ENCODE measurements at regions not wholly inside any gene's neighbourhood (a gene's known extent, or its start where the extent isn't known, plus 50 kb on each side); places are given as distances from the start of the nearest gene placed in this dataset.
"Not testable (repeated sequence)": the region's sequence is repeated elsewhere in the genome, so short reads cannot be mapped to it uniquely, and the experiment has no call there.

- DNase-seq, result no peak
Observed at GRCh38 chr13:66237411-66238062, 992.6 kb downstream of the PCDH9 start.

GRCh38 chr13:66234159-66234558, 996.0 kb downstream of the PCDH9 start:
- no peak for DNase-seq

GRCh38 chr13:66231958-66232357, 998.2 kb downstream of the PCDH9 start:
- DNase-seq, result not testable (repeated sequence)

GRCh38 chr13:66225072-66225471, 1005.1 kb downstream of the PCDH9 start:
- DNase-seq, result no peak

- DNase-seq, result no peak
Observed at GRCh38 chr13:66224663-66225062, 1005.5 kb downstream of the PCDH9 start.

- DNase-seq, result no peak
Observed at GRCh38 chr13:66222926-66223325, 1007.2 kb downstream of the PCDH9 start.

GRCh38 chr13:66222127-66222526, 1008.0 kb downstream of the PCDH9 start:
- DNase-seq, result no peak

- DNase-seq, result no peak
Observed at GRCh38 chr13:66219506-66219905, 1010.6 kb downstream of the PCDH9 start.

GRCh38 chr13:66218583-66218982, 1011.6 kb downstream of the PCDH9 start:
- no peak for DNase-seq

- DNase-seq, result peak in 1 of 2 donors; percentile 2
Observed at GRCh38 chr13:66216728-66217127, 1013.4 kb downstream of the PCDH9 start.

- no peak for DNase-seq
Observed at GRCh38 chr13:66214467-66214866, 1015.7 kb downstream of the PCDH9 start.

GRCh38 chr13:66212511-66212910, 1017.6 kb downstream of the PCDH9 start:
- no peak for DNase-seq

GRCh38 chr13:66210677-66211076, 1019.5 kb downstream of the PCDH9 start:
- no peak for DNase-seq

GRCh38 chr13:66208589-66208988, 1021.5 kb downstream of the PCDH9 start:
- no peak for DNase-seq

- no peak for DNase-seq
Observed at GRCh38 chr13:66207610-66208009, 1022.5 kb downstream of the PCDH9 start.

GRCh38 chr13:66205807-66206206, 1024.3 kb downstream of the PCDH9 start:
- no peak for DNase-seq

- no peak for DNase-seq
Observed at GRCh38 chr13:66200555-66200954, 1029.6 kb downstream of the PCDH9 start.

- no peak for DNase-seq
Observed at GRCh38 chr13:66195238-66195637, 1034.9 kb downstream of the PCDH9 start.

GRCh38 chr13:66189986-66190385, 1040.2 kb downstream of the PCDH9 start:
- DNase-seq, result no peak

- DNase-seq, result no peak
Observed at GRCh38 chr13:66180836-66181235, 1049.3 kb downstream of the PCDH9 start.

GRCh38 chr13:66171920-66172319, 1058.2 kb downstream of the PCDH9 start:
- DNase-seq, result no peak

GRCh38 chr13:66162470-66162869, 1067.7 kb downstream of the PCDH9 start:
- no peak for DNase-seq

GRCh38 chr13:66159511-66159910, 1070.6 kb downstream of the PCDH9 start:
- no peak for DNase-seq

GRCh38 chr13:66154976-66155375, 1075.2 kb downstream of the PCDH9 start:
- no peak for DNase-seq
